GM18951 (cell line): ENCODE measurements at regions not wholly inside any gene's neighbourhood (a gene's known extent, or its start where the extent isn't known, plus 50 kb on each side); places are given as distances from the start of the nearest gene placed in this dataset.
"Not testable (repeated sequence)": the region's sequence is repeated elsewhere in the genome, so short reads cannot be mapped to it uniquely, and the experiment has no call there.

Experiments
- POLR2A ChIP-seq: IDR thresholded peaks from 4 replicates; pipeline ENCODE4 v1.6.1; 2011; ENCODE audit warnings: mild to moderate bottlenecking; ENCODE audit not compliant: insufficient read length, insufficient read depth; ENCODE audit errors: extremely low read depth
- in situ Hi-C: fragments of 300-500 bp; cut with MboI; formaldehyde crosslinking; loops from one replicate; pipeline ENCODE4 v1.12.0; 2022; ENCODE audit warnings: low sequenced_read_pairs, mixed read lengths, inconsistent platforms; ENCODE audit not compliant: unreplicated experiment

DNA sequence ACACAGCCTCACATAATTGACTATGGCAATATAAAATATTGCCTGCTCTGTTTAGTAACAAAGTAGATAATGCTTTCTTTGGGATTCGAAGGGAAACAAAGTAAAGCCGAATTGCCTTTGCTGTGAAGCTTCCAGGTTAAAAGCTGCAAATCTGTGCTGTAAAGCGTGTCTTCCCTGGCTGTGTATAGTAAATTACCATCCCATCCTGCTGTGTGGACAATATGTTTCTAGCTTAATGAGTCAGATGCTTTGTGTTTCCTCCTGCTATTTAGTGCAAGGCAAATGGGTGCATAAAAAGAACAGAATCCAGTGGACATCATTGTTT is 265.1 kb downstream of the SOCS6 start:
- in situ Hi-C loops = no loop called here
- TF ChIP-seq POLR2A = no peak

GRCh38 chr18:70553245-70553935 is 264.5 kb downstream of the SOCS6 start:
- TF ChIP-seq POLR2A = no peak
- in situ Hi-C loops = no loop called here

- in situ Hi-C loops = no loop called here
- TF ChIP-seq POLR2A = no peak
These were observed 247.7 kb downstream of the SOCS6 start for GRCh38 chr18:70536370-70537062.

DNA sequence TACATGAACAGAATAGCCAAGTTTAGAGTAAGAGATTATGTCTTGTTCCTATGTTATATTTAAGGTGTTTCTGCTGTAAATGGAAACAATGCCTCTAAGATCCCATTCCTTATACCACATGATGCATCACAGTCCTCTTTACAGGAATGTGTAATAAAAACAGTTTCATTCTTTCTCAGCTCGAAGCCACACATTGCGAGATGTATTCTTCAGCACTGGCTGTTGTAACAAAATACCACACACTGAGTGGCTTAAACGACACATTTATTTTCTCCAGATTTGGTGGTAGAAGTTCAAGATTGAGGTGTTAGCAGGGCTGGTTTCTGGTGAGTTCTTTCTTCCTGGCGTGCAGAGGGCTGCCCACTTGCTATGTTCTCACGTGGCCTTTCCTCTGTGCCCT is 246.2 kb downstream of the SOCS6 start:
- TF ChIP-seq POLR2A = no peak
- in situ Hi-C loops = no loop called here

DNA sequence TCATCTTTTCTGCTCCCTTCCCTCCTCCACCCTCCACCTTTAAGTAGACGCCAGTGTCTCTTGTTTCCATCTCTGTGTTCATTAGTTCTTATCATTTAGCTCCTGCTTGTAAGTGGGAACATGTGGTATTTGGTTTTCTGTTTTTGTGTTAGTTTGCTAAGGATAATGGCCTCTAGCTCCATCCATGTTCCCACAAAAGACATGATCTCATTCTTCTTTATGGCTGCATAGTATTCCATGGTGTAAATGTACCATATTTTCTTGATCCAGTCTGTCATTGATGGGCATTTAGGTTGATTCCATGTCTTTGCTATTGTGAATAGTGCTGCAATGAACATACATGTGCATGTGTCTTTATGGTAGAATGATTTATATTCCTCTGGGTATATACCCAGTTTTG is 236.5 kb downstream of the SOCS6 start:
- in situ Hi-C loops = not testable (repeated sequence)

- no peak for TF ChIP-seq POLR2A
These were observed 234.9 kb downstream of the SOCS6 start for GRCh38 chr18:70523792-70524182.

DNA sequence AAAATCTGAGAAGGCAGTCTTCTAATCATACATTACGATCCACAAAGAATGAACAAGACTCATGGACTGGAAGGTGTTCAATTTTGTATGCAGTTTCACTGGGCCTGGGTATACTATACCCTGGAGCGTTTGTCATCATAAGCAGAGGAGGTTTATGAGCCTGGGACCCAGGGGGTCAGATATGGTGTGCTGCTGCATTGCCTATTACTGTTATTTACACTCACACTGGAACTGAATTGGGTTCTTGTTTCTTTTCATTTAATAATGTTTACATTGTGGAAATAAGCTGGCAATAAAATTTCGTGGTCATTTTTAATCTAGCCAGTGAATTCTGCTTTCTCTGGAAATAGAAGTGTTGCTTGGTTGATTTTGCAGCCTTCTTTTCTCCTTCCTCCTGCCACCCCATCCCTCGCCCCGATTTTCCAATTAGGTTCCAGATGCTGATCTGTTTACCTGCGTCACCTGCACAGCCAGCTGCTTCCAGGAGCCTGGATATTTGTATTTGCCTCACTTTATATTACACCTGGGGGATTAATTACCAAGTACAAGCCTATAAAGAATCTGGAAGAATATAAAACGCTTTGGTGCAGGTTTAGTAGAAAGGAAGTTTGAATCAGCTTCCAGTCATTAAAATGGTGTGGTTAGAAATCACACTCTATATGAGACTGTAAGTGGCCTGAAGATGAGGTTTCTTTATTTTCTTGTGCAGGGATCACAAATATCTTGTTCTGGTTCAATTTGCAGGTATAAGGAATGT is 234.4 kb downstream of the SOCS6 start:
- no peak for TF ChIP-seq POLR2A
- in situ Hi-C loops = no loop called here

More at GRCh38 chr18:70523792-70524182, 234.9 kb downstream of the SOCS6 start:
- in situ Hi-C loops = no loop called here

- in situ Hi-C loops = no loop called here
- no peak for TF ChIP-seq POLR2A
These were observed 233.4 kb downstream of the SOCS6 start for GRCh38 chr18:70522183-70522680.

DNA sequence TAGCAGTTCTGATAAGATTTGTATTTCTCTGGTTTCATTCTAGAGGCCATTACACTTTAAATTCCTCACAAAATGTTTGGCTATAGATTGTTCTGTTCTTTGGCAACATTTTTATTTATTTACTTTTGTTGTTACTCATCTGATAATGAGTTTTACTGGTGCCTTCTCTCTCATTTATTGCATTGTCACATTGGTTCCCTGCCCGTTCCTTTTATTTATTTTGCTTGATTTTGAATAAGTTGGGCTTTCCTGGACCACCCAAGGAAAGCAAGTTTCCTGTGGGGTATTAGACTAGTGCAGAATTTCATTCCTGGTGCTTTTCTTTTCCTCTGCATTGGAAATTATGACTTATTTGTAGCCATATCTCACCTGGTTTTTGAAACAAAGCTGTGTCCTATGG is 232.0 kb downstream of the SOCS6 start:
- TF ChIP-seq POLR2A = no peak
- in situ Hi-C loops = no loop called here

GRCh38 chr18:70513502-70514171 is 224.8 kb downstream of the SOCS6 start:
- no peak for TF ChIP-seq POLR2A
- in situ Hi-C loops = no loop called here

- TF ChIP-seq POLR2A = no peak
- in situ Hi-C loops = no loop called here
These were observed 219.1 kb downstream of the SOCS6 start for GRCh38 chr18:70507970-70508369.

DNA sequence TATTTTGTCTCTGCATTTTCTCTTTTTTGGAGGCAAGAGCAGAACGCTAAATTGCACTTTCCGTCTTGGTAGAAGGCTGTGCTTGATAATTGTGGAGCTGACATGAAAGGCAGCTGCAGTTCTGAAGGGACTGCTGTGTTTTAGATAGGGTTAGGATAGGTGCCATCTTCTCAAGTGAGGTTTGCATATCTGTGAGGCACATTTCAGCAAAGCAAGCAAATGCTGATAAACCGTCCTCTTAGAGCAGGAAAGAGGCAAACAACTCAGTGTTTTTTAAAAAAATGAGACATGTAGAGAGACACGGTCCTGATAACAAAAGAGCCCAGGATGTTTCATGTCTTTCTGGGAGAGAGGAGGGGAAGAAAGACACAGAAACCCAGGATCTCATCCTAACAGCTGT is 217.7 kb downstream of the SOCS6 start:
- no peak for TF ChIP-seq POLR2A
- in situ Hi-C loops = no loop called here

DNA sequence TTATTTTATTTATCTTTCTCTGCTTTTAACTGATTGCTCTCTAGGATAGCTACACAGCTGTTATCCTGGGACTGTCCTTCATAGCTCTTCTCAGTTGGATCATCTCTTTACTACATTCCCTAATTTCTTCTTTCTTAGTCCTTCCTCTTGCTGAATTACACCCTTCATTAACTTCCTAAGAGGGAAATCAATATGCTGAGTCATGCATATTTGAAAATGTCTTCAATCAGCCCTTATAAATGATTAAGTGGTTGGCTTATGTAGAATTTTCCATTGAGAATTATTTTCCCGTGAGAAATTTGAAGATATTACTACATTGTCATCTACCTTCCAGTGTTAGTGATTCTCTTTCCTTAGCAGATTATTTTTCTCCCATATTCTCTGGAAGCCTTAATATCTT is 214.2 kb downstream of the SOCS6 start:
- in situ Hi-C loops = no loop called here
- TF ChIP-seq POLR2A = no peak
